ENCODE measurements at regions not wholly inside any gene's neighbourhood (a gene's known extent, or its start where the extent isn't known, plus 50 kb on each side); places are given as distances from the start of the nearest gene placed in this dataset.
"Not testable (repeated sequence)": the region's sequence is repeated elsewhere in the genome, so short reads cannot be mapped to it uniquely, and the experiment has no call there.

- Histone ChIP-seq H3K4me3 (no peak overlapping the region), H3K27ac (no peak overlapping the region)
Observed at GRCh38 chr5:28648108-28648507, 1609.7 kb upstream of the CDH9 start.

DNA sequence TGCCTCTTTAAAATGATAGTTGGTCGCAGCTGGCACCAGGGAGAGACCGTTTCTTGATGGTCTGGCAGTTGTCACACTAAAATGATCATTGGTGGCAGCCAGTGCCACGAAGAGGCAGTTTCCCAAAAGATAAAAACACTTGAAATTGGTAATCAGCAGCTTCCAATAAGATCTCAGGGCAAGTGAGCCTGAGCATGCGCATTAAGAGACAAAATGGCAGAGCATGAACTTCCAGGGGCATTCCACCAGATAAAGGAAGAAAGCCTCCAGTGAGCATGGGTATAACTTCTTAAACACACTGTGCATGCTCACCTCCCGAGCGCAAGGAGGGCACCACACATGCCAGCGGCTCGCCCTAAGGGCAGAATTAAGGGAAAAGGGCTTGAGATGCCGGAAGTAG, 1594.2 kb upstream of the CDH9 start:
- no peaks in the 10 kb centered on the region for H3K4me1 ChIP-seq (ENCODE audit: control insufficient read depth in 1 of 2, low read depth in 2 of 2)
- no peak for DNase-seq (ENCODE audit: low spot score)
- TF ChIP-seq, protein P1, sequence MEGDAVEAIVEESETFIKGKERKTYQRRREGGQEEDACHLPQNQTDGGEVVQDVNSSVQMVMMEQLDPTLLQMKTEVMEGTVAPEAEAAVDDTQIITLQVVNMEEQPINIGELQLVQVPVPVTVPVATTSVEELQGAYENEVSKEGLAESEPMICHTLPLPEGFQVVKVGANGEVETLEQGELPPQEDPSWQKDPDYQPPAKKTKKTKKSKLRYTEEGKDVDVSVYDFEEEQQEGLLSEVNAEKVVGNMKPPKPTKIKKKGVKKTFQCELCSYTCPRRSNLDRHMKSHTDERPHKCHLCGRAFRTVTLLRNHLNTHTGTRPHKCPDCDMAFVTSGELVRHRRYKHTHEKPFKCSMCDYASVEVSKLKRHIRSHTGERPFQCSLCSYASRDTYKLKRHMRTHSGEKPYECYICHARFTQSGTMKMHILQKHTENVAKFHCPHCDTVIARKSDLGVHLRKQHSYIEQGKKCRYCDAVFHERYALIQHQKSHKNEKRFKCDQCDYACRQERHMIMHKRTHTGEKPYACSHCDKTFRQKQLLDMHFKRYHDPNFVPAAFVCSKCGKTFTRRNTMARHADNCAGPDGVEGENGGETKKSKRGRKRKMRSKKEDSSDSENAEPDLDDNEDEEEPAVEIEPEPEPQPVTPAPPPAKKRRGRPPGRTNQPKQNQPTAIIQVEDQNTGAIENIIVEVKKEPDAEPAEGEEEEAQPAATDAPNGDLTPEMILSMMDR (IDR thresholded peaks at IDR 0.05), result no peak
- H3K4me3 ChIP-seq, result no peak overlapping the region
- H3K9me3 ChIP-seq, result no peaks in the 10 kb centered on the region
- no peaks in the 10 kb centered on the region for H3K27me3 ChIP-seq (replicated peaks; ENCODE audit: insufficient read depth)
- H3K27ac ChIP-seq, result no peak overlapping the region
- no peak for ATAC-seq (ENCODE audit: insufficient number of reproducible peaks, low FRiP score, low read depth)
- no peaks in the 10 kb centered on the region for H3K36me3 ChIP-seq

More at GRCh38 chr5:28648108-28648507, 1609.7 kb upstream of the CDH9 start:
- Histone ChIP-seq H3K27me3 (replicated peaks; ENCODE audit: insufficient read depth) (no peaks in the 10 kb centered on the region), H3K36me3 (no peaks in the 10 kb centered on the region), H3K9me3 (no peaks in the 10 kb centered on the region), H3K4me1 (ENCODE audit: control insufficient read depth in 1 of 2, low read depth in 2 of 2) (no peaks in the 10 kb centered on the region)
- no peak for ATAC-seq (ENCODE audit: insufficient number of reproducible peaks, low FRiP score, low read depth)
- TF ChIP-seq, protein P1 (IDR thresholded peaks at IDR 0.05), result no peak
- no peak for DNase-seq (ENCODE audit: low spot score)

DNA sequence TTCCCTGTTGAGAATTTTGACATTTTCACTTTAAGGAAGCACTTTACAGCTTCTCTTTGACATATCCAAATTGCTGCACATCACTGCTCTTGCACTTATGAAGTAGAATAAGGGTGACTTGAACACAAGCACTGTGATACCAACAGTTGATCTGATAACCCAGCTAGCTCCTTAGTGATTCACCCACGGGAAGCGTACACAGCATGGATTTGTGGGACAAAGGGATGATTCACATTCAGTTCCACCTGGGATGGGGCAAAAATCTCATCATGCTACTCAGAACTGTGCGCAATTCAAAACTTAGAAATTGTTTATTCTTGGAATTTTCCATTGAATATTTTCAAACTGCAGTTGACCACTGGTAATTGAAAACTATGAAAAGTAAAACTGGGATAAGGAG, 1565.5 kb upstream of the CDH9 start:
- H3K27ac ChIP-seq, result no peak overlapping the region
- H3K36me3 ChIP-seq, result no peaks in the 10 kb centered on the region
- TF ChIP-seq, protein P1 (IDR thresholded peaks at IDR 0.05), result no peak
- ATAC-seq (ENCODE audit: insufficient number of reproducible peaks, low FRiP score, low read depth), result no peak
- H3K4me3 ChIP-seq, result no peak overlapping the region
- no peak for DNase-seq (ENCODE audit: low spot score)
- no peaks in the 10 kb centered on the region for H3K9me3 ChIP-seq
- no peaks in the 10 kb centered on the region for H3K4me1 ChIP-seq (ENCODE audit: control insufficient read depth in 1 of 2, low read depth in 2 of 2)
- no peaks in the 10 kb centered on the region for H3K27me3 ChIP-seq (replicated peaks; ENCODE audit: insufficient read depth)

- H3K4me3 ChIP-seq, result no peak overlapping the region
- H3K27ac ChIP-seq, result no peak overlapping the region
- no peaks in the 10 kb centered on the region for H3K4me1 ChIP-seq (ENCODE audit: control insufficient read depth in 1 of 2, low read depth in 2 of 2)
- H3K27me3 ChIP-seq (replicated peaks; ENCODE audit: insufficient read depth), result no peaks in the 10 kb centered on the region
- DNase-seq (ENCODE audit: low spot score) (no peak), ATAC-seq (ENCODE audit: insufficient number of reproducible peaks, low FRiP score, low read depth) (no peak)
- TF ChIP-seq, protein P1 (IDR thresholded peaks at IDR 0.05), result no peak
- H3K36me3 ChIP-seq, result no peaks in the 10 kb centered on the region
- H3K9me3 ChIP-seq, result no peaks in the 10 kb centered on the region
Observed at GRCh38 chr5:28602429-28602828, 1564.0 kb upstream of the CDH9 start.

GRCh38 chr5:28596707-28597106, 1558.3 kb upstream of the CDH9 start:
- not testable (repeated sequence) for ATAC-seq (ENCODE audit: insufficient number of reproducible peaks, low FRiP score, low read depth); H3K27me3 ChIP-seq (replicated peaks; ENCODE audit: insufficient read depth); DNase-seq (ENCODE audit: low spot score)

DNA sequence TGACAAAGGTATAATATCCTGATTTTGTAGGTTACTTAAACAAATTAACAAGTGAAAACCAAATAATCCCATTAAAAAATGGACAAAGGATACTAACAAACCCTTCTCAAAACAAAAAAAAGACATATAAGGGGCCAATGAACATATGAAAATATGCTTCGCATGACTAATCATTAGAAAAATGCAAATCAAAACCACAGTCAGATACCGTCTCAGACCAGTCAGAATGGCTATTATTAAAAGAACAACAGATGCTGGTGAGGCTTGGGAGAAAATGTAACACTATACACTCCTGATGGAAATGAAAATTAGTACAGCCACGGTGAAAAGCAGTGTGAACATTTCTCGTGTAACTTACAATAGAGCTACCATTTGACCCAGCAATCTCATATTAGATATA, 1542.2 kb upstream of the CDH9 start:
- no peaks in the 10 kb centered on the region for H3K36me3 ChIP-seq
- no peak overlapping the region for H3K27ac ChIP-seq
- H3K4me1 ChIP-seq (ENCODE audit: control insufficient read depth in 1 of 2, low read depth in 2 of 2), result no peaks in the 10 kb centered on the region
- no peaks in the 10 kb centered on the region for H3K27me3 ChIP-seq (replicated peaks; ENCODE audit: insufficient read depth)
- H3K4me3 ChIP-seq, result no peak overlapping the region
- DNase-seq (ENCODE audit: low spot score), result no peak
- TF ChIP-seq, protein P1 (IDR thresholded peaks at IDR 0.05), result no peak
- H3K9me3 ChIP-seq, result no peaks in the 10 kb centered on the region
- no peak for ATAC-seq (ENCODE audit: insufficient number of reproducible peaks, low FRiP score, low read depth)

More at GRCh38 chr5:28596707-28597106, 1558.3 kb upstream of the CDH9 start:
- not testable (repeated sequence) for H3K4me3 ChIP-seq; H3K4me1 ChIP-seq (ENCODE audit: control insufficient read depth in 1 of 2, low read depth in 2 of 2); H3K27ac ChIP-seq; H3K9me3 ChIP-seq; H3K36me3 ChIP-seq
